PC-3 (cell line): ENCODE measurements at regions not wholly inside any gene's neighbourhood (a gene's known extent, or its start where the extent isn't known, plus 50 kb on each side); places are given as distances from the start of the nearest gene placed in this dataset.

Experiments used
- ATAC-seq: fragments of 200-7000 bp; cut with Tn5 transposase; 2 replicates; pipeline ENCODE4 v1.9.1; 2020; ENCODE audit warnings: mild to moderate bottlenecking, moderate library complexity
- BruUV-seq: library from RNA; stranded (reverse); fragments of 400-500 nt; replicated peaks from 2 replicates; lab custom pipeline; 2021; lab: Mats Ljungman, UMichigan
- CTCF ChIA-PET: fragments of 300-600 bp; sonication (Branson Sonifier 250); formaldehyde crosslinking; loops from one replicate; lab custom pipeline; 2022; ENCODE audit warnings: antibody characterized with exemption; lab: Charles Lee
- POLR2A ChIA-PET: fragments of 300-600 bp; sonication (Branson Sonifier 250); formaldehyde crosslinking; loops from one replicate; lab custom pipeline; 2022; ENCODE audit warnings: antibody characterized with exemption; ENCODE audit not compliant: unreplicated experiment; lab: Charles Lee
- DNase-seq: peaks from one replicate; pipeline ENCODE4 v3.0.0-alpha.2; 2015
- H2AFZ ChIP-seq: fragments of 300-600 bp; sonication (generic); 2 replicates; pipeline ENCODE4 v1.6.0; 2016; ENCODE audit warnings: antibody characterized with exemption, low read length
- H3F3A ChIP-seq: fragments of 300-600 bp; sonication (generic); one replicate; pipeline ENCODE4 v1.6.0; 2017; ENCODE audit warnings: antibody characterized with exemption, low read length, control low read depth, mild to moderate bottlenecking; ENCODE audit not compliant: unreplicated experiment
- H3K27ac ChIP-seq: fragments of 300-600 bp; sonication (generic); 2 replicates; pipeline ENCODE4 v1.5.1; 2016; ENCODE audit warnings: mild to moderate bottlenecking, low read length
- H3K27me3 ChIP-seq: fragments of 300-600 bp; sonication (generic); 2 replicates; pipeline ENCODE4 v1.6.1; 2016; ENCODE audit warnings: low read length, mixed read lengths
- H3K36me3 ChIP-seq: fragments of 300-600 bp; sonication (generic); 2 replicates; pipeline ENCODE4 v1.6.1; 2016; ENCODE audit warnings: low read depth, mixed run types, low read length, mixed read lengths
- H3K4me1 ChIP-seq: fragments of 300-600 bp; sonication (generic); 2 replicates; pipeline ENCODE4 v1.5.1; 2016; ENCODE audit warnings: low read length; ENCODE audit not compliant: insufficient read depth
- H3K4me2 ChIP-seq: fragments of 300-600 bp; sonication (generic); 2 replicates; pipeline ENCODE4 v1.6.0; 2016; ENCODE audit warnings: low read length
- H3K4me3 ChIP-seq: fragments of 300-600 bp; sonication (generic); 2 replicates; pipeline ENCODE4 v1.5.1; 2016; ENCODE audit warnings: mild to moderate bottlenecking, low read length, mixed read lengths
- H3K79me2 ChIP-seq: fragments of 300-600 bp; sonication (generic); 2 replicates; pipeline ENCODE4 v1.6.1; 2017; ENCODE audit warnings: low read length, mixed read lengths
- H3K9ac ChIP-seq: fragments of 300-600 bp; sonication (generic); 2 replicates; pipeline ENCODE4 v1.6.0; 2016; ENCODE audit warnings: mild to moderate bottlenecking, low read length
- H3K9me2 ChIP-seq: fragments of 300-600 bp; sonication (generic); replicated peaks from 2 replicates; pipeline ENCODE4 v1.6.1; 2016; ENCODE audit warnings: mixed run types, low read length, mixed read lengths
- H3K9me3 ChIP-seq: fragments of 300-600 bp; sonication (generic); 2 replicates; pipeline ENCODE4 v1.6.1; 2016; ENCODE audit warnings: low read length, mixed read lengths
- H4K20me1 ChIP-seq: fragments of 300-600 bp; sonication (generic); 2 replicates; pipeline ENCODE4 v1.6.1; 2016; ENCODE audit warnings: low read length, mixed read lengths
- CTCF ChIP-seq: fragments of 300-600 bp; sonication (generic); conservative IDR thresholded peaks from 2 replicates; pipeline ENCODE4 v1.5.1; 2017; ENCODE audit warnings: antibody characterized with exemption, low read depth, mild to moderate bottlenecking, low read length
- EZH2 ChIP-seq: fragments of 300-600 bp; sonication (generic); IDR thresholded peaks from one replicate; pipeline ENCODE4 v1.6.1; 2017; ENCODE audit warnings: antibody characterized with exemption, mild to moderate bottlenecking, low read length; ENCODE audit not compliant: unreplicated experiment
- EZH2phosphoT487 ChIP-seq: fragments of 300-600 bp; sonication (generic); IDR thresholded peaks from 2 replicates; pipeline ENCODE4 v1.6.1; 2018; ENCODE audit warnings: mild to moderate bottlenecking, antibody characterized with exemption, low read length, borderline replicate concordance
- intact Hi-C: fragments of 100-400 bp; cut with micrococcal nuclease; formaldehyde crosslinking; loops from 2 replicates; pipeline ENCODE4 v1.9.0; 2023

GRCh38 chr6:76839505-76839904 lies 623.8 kb downstream of the HTR1B start:
- POLR2A ChIA-PET: no interaction called here
- CTCF ChIA-PET: no interaction called here
- no peaks in the 10 kb centered on the region for H3K9me2 ChIP-seq
- ATAC-seq: no peak
- intact Hi-C loops: no loop called here
- BruUV-seq: no TSS peak
- no peak overlapping the region for H3K4me2 ChIP-seq
- no peaks in the 10 kb centered on the region for H3K79me2 ChIP-seq
- H3K4me3 ChIP-seq: no peak overlapping the region
- no peaks in the 10 kb centered on the region for H3K36me3 ChIP-seq
- no peak overlapping the region for H3K27ac ChIP-seq
- no peak overlapping the region for H2AFZ ChIP-seq
- TF ChIP-seq CTCF (no peak), EZH2 (no peak), EZH2phosphoT487 (no peak)
- no peaks in the 10 kb centered on the region for H3K4me1 ChIP-seq
- H3F3A ChIP-seq: no peaks in the 10 kb centered on the region
- no peaks in the 10 kb centered on the region for H4K20me1 ChIP-seq
- H3K9ac ChIP-seq: no peak overlapping the region
- DNase-seq: no peak
- no peaks in the 10 kb centered on the region for H3K9me3 ChIP-seq
- H3K27me3 ChIP-seq: no peaks in the 10 kb centered on the region

GRCh38 chr6:76837564-76837963 lies 625.7 kb downstream of the HTR1B start:
- H4K20me1 ChIP-seq: no peaks in the 10 kb centered on the region
- DNase-seq: no peak
- H3K9me2 ChIP-seq: no peaks in the 10 kb centered on the region
- TF ChIP-seq CTCF (no peak), EZH2phosphoT487 (no peak), EZH2 (no peak)
- H2AFZ ChIP-seq: no peak overlapping the region
- H3K79me2 ChIP-seq: no peaks in the 10 kb centered on the region
- no peak for ATAC-seq
- CTCF ChIA-PET: no interaction called here
- H3K4me1 ChIP-seq: no peaks in the 10 kb centered on the region
- H3K9ac ChIP-seq: no peak overlapping the region
- no peaks in the 10 kb centered on the region for H3K9me3 ChIP-seq
- no peaks in the 10 kb centered on the region for H3K27me3 ChIP-seq
- intact Hi-C loops: no loop called here
- no TSS peak for BruUV-seq
- no peak overlapping the region for H3K4me2 ChIP-seq
- H3K27ac ChIP-seq: no peak overlapping the region
- POLR2A ChIA-PET: no interaction called here
- H3K36me3 ChIP-seq: no peaks in the 10 kb centered on the region
- H3F3A ChIP-seq: no peaks in the 10 kb centered on the region
- no peak overlapping the region for H3K4me3 ChIP-seq

GRCh38 chr6:76835695-76836094 lies 627.6 kb downstream of the HTR1B start:
- intact Hi-C loops: no loop called here
- no peak overlapping the region for H3K4me3 ChIP-seq
- no peak overlapping the region for H3K4me2 ChIP-seq
- H3K9ac ChIP-seq: no peak overlapping the region
- no peaks in the 10 kb centered on the region for H3K27me3 ChIP-seq
- no peak for DNase-seq
- no peaks in the 10 kb centered on the region for H3K9me2 ChIP-seq
- no peak for TF ChIP-seq CTCF
- no peak for TF ChIP-seq EZH2
- no peak for TF ChIP-seq EZH2phosphoT487
- no peaks in the 10 kb centered on the region for H3F3A ChIP-seq
- no TSS peak for BruUV-seq
- ChIA-PET POLR2A (no interaction called here), CTCF (no interaction called here)
- no peak for ATAC-seq
- no peaks in the 10 kb centered on the region for H3K79me2 ChIP-seq
- H3K9me3 ChIP-seq: no peaks in the 10 kb centered on the region
- H4K20me1 ChIP-seq: no peaks in the 10 kb centered on the region
- H3K36me3 ChIP-seq: no peaks in the 10 kb centered on the region
- no peak overlapping the region for H3K27ac ChIP-seq
- no peaks in the 10 kb centered on the region for H3K4me1 ChIP-seq
- no peak overlapping the region for H2AFZ ChIP-seq
